ENCODE measurements at regions not wholly inside any gene's neighbourhood (a gene's known extent, or its start where the extent isn't known, plus 50 kb on each side); places are given as distances from the start of the nearest gene placed in this dataset.

GRCh38 chr13:75120085-75120484, 361.9 kb downstream of the TBC1D4 start (continued):
- TF ChIP-seq, protein P1, sequence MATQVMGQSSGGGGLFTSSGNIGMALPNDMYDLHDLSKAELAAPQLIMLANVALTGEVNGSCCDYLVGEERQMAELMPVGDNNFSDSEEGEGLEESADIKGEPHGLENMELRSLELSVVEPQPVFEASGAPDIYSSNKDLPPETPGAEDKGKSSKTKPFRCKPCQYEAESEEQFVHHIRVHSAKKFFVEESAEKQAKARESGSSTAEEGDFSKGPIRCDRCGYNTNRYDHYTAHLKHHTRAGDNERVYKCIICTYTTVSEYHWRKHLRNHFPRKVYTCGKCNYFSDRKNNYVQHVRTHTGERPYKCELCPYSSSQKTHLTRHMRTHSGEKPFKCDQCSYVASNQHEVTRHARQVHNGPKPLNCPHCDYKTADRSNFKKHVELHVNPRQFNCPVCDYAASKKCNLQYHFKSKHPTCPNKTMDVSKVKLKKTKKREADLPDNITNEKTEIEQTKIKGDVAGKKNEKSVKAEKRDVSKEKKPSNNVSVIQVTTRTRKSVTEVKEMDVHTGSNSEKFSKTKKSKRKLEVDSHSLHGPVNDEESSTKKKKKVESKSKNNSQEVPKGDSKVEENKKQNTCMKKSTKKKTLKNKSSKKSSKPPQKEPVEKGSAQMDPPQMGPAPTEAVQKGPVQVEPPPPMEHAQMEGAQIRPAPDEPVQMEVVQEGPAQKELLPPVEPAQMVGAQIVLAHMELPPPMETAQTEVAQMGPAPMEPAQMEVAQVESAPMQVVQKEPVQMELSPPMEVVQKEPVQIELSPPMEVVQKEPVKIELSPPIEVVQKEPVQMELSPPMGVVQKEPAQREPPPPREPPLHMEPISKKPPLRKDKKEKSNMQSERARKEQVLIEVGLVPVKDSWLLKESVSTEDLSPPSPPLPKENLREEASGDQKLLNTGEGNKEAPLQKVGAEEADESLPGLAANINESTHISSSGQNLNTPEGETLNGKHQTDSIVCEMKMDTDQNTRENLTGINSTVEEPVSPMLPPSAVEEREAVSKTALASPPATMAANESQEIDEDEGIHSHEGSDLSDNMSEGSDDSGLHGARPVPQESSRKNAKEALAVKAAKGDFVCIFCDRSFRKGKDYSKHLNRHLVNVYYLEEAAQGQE (IDR thresholded peaks at IDR 0.05; ENCODE audit: low read depth, low read length), result no peak
- no peak for TF ChIP-seq NFIC (IDR thresholded peaks at IDR 0.05; ENCODE audit: borderline replicate concordance)

DNA sequence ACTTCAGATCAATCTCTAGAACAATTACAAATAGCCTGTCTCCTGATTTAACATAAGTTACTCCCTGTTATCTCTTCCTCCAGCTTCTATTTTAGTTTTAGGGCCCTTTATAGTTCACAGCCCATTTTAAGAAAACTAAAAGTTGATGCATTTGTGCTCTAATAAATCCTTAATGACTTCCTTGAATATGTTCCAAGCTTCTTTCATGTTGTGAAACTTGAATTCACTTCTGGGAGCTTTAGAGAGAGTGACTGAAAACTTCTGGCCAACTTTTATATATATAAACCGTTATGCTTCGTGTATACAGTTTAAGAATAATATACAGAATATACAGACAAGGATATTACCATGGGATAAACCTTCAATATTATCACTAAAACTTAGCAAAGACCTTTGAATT, 366.8 kb downstream of the TBC1D4 start:
- no peak overlapping the region for H3K4me3 ChIP-seq (ENCODE audit: low read depth in 2 of 2, low read length in 1 of 2)
- H3K27me3 ChIP-seq (ENCODE audit: insufficient read depth), result no peaks in the 10 kb centered on the region
- no peak overlapping the region for H3K27ac ChIP-seq (ENCODE audit: low read depth in 2 of 2, low read length in 1 of 2)
- no peaks in the 10 kb centered on the region for H4K20me1 ChIP-seq (ENCODE audit: insufficient read depth)
- no peaks in the 10 kb centered on the region for H3K4me1 ChIP-seq (ENCODE audit: control insufficient read depth in 1 of 2, insufficient read depth in 2 of 2, low read depth in 1 of 2, low read length in 1 of 2)
- H3K4me2 ChIP-seq, result no peak overlapping the region
- WGBS (ENCODE audit: low lambda C conversion rate), result 55% methylated on average over 2 of the region's 2 CpGs
- no peaks in the 10 kb centered on the region for H3F3A ChIP-seq (replicated peaks; ENCODE audit: insufficient read depth)
- H2AFZ ChIP-seq (ENCODE audit: low read depth), result no peak overlapping the region
- CTCF ChIA-PET, result no interaction called here
- H3K79me2 ChIP-seq (ENCODE audit: insufficient read depth), result no peaks in the 10 kb centered on the region
- H3K9me3 ChIP-seq, result no peaks in the 10 kb centered on the region
- H3K9ac ChIP-seq, result no peak overlapping the region
- POLR2A ChIA-PET, result no interaction called here
- H3K9me2 ChIP-seq, result no peaks in the 10 kb centered on the region
- H3K36me3 ChIP-seq (replicated peaks in 1 of 2; ENCODE audit: control insufficient read depth in 1 of 2, insufficient read depth in 2 of 2, low read length in 1 of 2), result no peaks in the 10 kb centered on the region
- no peak for DNase-seq
- TF ChIP-seq NRF1 (IDR thresholded peaks at IDR 0.05; ENCODE audit: low read depth, low read length) (no peak), RAD21 (IDR thresholded peaks at IDR 0.05; ENCODE audit: low read length) (no peak), SMC3 (IDR thresholded peaks at IDR 0.05; ENCODE audit: low read depth, low read length) (no peak), ZBTB33 (IDR thresholded peaks at IDR 0.05; ENCODE audit: borderline replicate concordance, low read depth) (no peak), ELF1 (IDR thresholded peaks at IDR 0.05) (no peak), RXRA (IDR thresholded peaks at IDR 0.05; ENCODE audit: borderline replicate concordance, low read depth) (no peak), POLR2AphosphoS5 (IDR thresholded peaks at IDR 0.05; ENCODE audit: low read depth, low read length) (no peak), USF1 (IDR thresholded peaks at IDR 0.05; ENCODE audit: borderline replicate concordance, low read depth) (no peak), MXI1 (IDR thresholded peaks at IDR 0.05; ENCODE audit: low read depth, low read length) (no peak), EP300 (IDR thresholded peaks at IDR 0.05; ENCODE audit: borderline replicate concordance in 1 of 2, low read depth in 1 of 2, low read length in 1 of 2) (no peak), NFIC (IDR thresholded peaks at IDR 0.05; ENCODE audit: borderline replicate concordance) (no peak), RCOR1 (IDR thresholded peaks at IDR 0.05; ENCODE audit: low read length) (no peak), TAF1 (IDR thresholded peaks at IDR 0.05; ENCODE audit: borderline replicate concordance, low read depth, low read length) (no peak), SIN3A (IDR thresholded peaks at IDR 0.05; ENCODE audit: borderline replicate concordance, low read depth, low read length) (no peak), CHD2 (IDR thresholded peaks at IDR 0.05; ENCODE audit: low read length, partially characterized antibody) (no peak)
- TF ChIP-seq, protein P2, sequence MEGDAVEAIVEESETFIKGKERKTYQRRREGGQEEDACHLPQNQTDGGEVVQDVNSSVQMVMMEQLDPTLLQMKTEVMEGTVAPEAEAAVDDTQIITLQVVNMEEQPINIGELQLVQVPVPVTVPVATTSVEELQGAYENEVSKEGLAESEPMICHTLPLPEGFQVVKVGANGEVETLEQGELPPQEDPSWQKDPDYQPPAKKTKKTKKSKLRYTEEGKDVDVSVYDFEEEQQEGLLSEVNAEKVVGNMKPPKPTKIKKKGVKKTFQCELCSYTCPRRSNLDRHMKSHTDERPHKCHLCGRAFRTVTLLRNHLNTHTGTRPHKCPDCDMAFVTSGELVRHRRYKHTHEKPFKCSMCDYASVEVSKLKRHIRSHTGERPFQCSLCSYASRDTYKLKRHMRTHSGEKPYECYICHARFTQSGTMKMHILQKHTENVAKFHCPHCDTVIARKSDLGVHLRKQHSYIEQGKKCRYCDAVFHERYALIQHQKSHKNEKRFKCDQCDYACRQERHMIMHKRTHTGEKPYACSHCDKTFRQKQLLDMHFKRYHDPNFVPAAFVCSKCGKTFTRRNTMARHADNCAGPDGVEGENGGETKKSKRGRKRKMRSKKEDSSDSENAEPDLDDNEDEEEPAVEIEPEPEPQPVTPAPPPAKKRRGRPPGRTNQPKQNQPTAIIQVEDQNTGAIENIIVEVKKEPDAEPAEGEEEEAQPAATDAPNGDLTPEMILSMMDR (IDR thresholded peaks at IDR 0.05), result no peak
- TF ChIP-seq, protein P3, sequence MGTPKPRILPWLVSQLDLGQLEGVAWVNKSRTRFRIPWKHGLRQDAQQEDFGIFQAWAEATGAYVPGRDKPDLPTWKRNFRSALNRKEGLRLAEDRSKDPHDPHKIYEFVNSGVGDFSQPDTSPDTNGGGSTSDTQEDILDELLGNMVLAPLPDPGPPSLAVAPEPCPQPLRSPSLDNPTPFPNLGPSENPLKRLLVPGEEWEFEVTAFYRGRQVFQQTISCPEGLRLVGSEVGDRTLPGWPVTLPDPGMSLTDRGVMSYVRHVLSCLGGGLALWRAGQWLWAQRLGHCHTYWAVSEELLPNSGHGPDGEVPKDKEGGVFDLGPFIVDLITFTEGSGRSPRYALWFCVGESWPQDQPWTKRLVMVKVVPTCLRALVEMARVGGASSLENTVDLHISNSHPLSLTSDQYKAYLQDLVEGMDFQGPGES (IDR thresholded peaks at IDR 0.05; ENCODE audit: low read depth, low read length), result no peak
- TF ChIP-seq, protein P4, sequence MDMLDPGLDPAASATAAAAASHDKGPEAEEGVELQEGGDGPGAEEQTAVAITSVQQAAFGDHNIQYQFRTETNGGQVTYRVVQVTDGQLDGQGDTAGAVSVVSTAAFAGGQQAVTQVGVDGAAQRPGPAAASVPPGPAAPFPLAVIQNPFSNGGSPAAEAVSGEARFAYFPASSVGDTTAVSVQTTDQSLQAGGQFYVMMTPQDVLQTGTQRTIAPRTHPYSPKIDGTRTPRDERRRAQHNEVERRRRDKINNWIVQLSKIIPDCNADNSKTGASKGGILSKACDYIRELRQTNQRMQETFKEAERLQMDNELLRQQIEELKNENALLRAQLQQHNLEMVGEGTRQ (IDR thresholded peaks at IDR 0.05; ENCODE audit: borderline replicate concordance, low read depth, low read length), result no peak
